Parathyroid adenoma (tissue), 2 donors: ENCODE measurements at regions not wholly inside any gene's neighbourhood (a gene's known extent, or its start where the extent isn't known, plus 50 kb on each side); places are given as distances from the start of the nearest gene placed in this dataset.

Experiments used
- H2AFZ ChIP-seq: fragments of 300-600 bp; sonication (generic); one replicate; pipeline ENCODE4 v1.7.0; 2017; ENCODE audit warnings: antibody characterized with exemption, mild to moderate bottlenecking
- H3K27ac ChIP-seq: fragments of 300-600 bp; sonication (generic); one replicate; pipeline ENCODE4 v1.7.0; 2017
- H3K27me3 ChIP-seq: fragments of 300-600 bp; sonication (generic); one replicate; pipeline ENCODE4 v1.7.0; 2017; ENCODE audit warnings: low read length; ENCODE audit not compliant: control insufficient read depth, insufficient read depth
- H3K36me3 ChIP-seq: fragments of 300-600 bp; sonication (generic); one replicate; pipeline ENCODE4 v1.7.0; 2017; ENCODE audit warnings: low read length; ENCODE audit not compliant: control insufficient read depth, insufficient read depth
- H3K4me1 ChIP-seq: fragments of 300-600 bp; sonication (generic); one replicate; pipeline ENCODE4 v1.7.0; 2017; ENCODE audit warnings: control low read depth
- H3K4me2 ChIP-seq: fragments of 300-600 bp; sonication (generic); one replicate; pipeline ENCODE4 v1.7.0; 2017; ENCODE audit warnings: low read length
- H3K4me3 ChIP-seq: fragments of 300-600 bp; sonication (generic); one replicate; pipeline ENCODE4 v1.7.0; 2017; ENCODE audit warnings: low read depth, low read length
- H3K79me2 ChIP-seq: fragments of 300-600 bp; sonication (generic); one replicate; pipeline ENCODE4 v1.7.0; 2017; ENCODE audit warnings: control low read depth
- H3K9ac ChIP-seq: fragments of 300-600 bp; sonication (generic); one replicate; pipeline ENCODE4 v1.7.0; 2017; ENCODE audit warnings: mild to moderate bottlenecking
- H3K9me3 ChIP-seq: fragments of 300-600 bp; sonication (generic); one replicate; pipeline ENCODE4 v1.7.0; 2017; ENCODE audit warnings: low read length; ENCODE audit not compliant: control insufficient read depth
- TF ChIP-seq, protein P1 (sequence below): fragments of 300-600 bp; sonication (generic); IDR thresholded peaks from one replicate; pipeline ENCODE4 v1.7.0; 2017; ENCODE audit warnings: antibody characterized with exemption, mild to moderate bottlenecking
- donor health status: primary hyperparathyroidism.

DNA sequence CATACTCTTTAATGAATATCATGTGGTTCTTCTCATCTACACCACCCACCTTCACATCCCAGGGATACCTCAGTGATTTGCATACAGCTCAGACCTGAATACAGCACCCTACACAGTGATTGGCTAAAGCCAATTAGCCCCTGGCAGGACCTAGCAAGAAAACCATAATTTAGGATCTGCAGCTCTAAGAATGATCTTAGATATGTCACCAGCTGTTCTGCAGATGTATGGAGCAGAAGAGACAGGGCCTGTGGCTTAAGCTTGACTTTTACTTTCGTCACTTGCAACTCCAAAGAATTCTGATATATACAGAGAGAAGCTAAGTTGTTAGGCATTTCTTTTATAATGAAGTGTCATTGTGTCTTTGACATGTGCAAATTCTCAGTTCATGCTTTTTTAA lies 483.2 kb upstream of the C9orf72 start:
- TF ChIP-seq, protein P1, sequence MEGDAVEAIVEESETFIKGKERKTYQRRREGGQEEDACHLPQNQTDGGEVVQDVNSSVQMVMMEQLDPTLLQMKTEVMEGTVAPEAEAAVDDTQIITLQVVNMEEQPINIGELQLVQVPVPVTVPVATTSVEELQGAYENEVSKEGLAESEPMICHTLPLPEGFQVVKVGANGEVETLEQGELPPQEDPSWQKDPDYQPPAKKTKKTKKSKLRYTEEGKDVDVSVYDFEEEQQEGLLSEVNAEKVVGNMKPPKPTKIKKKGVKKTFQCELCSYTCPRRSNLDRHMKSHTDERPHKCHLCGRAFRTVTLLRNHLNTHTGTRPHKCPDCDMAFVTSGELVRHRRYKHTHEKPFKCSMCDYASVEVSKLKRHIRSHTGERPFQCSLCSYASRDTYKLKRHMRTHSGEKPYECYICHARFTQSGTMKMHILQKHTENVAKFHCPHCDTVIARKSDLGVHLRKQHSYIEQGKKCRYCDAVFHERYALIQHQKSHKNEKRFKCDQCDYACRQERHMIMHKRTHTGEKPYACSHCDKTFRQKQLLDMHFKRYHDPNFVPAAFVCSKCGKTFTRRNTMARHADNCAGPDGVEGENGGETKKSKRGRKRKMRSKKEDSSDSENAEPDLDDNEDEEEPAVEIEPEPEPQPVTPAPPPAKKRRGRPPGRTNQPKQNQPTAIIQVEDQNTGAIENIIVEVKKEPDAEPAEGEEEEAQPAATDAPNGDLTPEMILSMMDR: no peak
- Histone ChIP-seq H3K4me1 (no peaks in the 10 kb centered on the region), H3K36me3 (no peaks in the 10 kb centered on the region), H3K27ac (no peak overlapping the region), H3K4me3 (no peak overlapping the region), H3K79me2 (no peaks in the 10 kb centered on the region), H3K27me3 (no peaks in the 10 kb centered on the region), H3K4me2 (no peak overlapping the region), H3K9ac (no peak overlapping the region), H3K9me3 (no peaks in the 10 kb centered on the region), H2AFZ (no peak overlapping the region)

DNA sequence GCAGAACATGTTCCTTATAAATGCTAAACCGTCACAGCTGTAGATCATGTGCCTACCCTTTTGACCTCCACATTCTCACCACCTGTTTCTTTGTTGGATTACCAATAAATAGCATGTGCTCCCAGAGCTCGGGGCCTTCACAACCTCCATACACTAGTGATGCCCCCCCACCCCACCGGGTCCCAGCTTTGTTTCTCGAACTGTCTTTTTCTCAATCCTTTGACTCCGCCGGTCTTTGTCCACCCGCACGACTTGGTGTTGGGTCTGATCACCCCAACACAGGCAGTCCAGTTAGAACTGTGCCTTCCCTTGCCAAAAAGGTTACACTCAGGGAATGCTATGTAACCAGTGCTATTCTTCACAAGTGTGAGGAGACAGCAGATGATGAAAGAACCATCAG lies 485.9 kb upstream of the C9orf72 start:
- H3K27me3 ChIP-seq: no peaks in the 10 kb centered on the region
- H2AFZ ChIP-seq: no peak overlapping the region
- no peaks in the 10 kb centered on the region for H3K9me3 ChIP-seq
- TF ChIP-seq, protein P1: no peak
- H3K4me2 ChIP-seq: no peak overlapping the region
- no peaks in the 10 kb centered on the region for H3K4me1 ChIP-seq
- H3K9ac ChIP-seq: no peak overlapping the region
- H3K27ac ChIP-seq: no peak overlapping the region
- no peak overlapping the region for H3K4me3 ChIP-seq
- H3K36me3 ChIP-seq: no peaks in the 10 kb centered on the region
- H3K79me2 ChIP-seq: no peaks in the 10 kb centered on the region

DNA sequence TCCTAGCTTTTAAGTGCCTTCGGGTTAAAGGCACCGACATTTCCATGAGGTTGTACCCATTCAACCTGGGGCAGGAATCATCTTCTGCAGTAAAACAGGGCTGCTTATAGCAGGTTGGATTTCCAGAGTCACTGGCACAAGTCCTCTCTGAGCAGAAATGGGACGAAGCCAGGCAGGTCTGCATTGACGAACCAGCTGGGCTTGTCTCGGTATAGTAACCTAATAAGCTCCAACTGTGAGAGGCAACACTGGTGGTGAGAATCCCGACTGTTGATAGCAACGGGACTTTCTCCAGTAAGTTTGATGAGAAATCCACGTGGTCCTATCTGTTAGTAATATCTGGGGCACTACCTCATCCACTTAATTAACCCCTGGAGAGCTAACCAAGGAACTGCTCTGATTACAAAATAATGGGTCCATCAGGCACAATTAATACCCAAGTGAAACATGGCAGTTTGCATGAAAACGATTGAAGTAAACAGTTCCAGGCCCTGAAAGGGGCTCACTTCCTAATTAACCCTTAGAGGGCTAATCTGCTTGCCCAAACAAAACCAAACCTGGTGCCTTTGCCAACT lies 491.0 kb upstream of the C9orf72 start:
- no peak overlapping the region for H3K27ac ChIP-seq
- no peaks in the 10 kb centered on the region for H3K4me1 ChIP-seq
- no peaks in the 10 kb centered on the region for H3K27me3 ChIP-seq
- H3K79me2 ChIP-seq: no peaks in the 10 kb centered on the region
- no peak overlapping the region for H3K4me2 ChIP-seq
- H3K4me3 ChIP-seq: no peak overlapping the region
- H2AFZ ChIP-seq: no peak overlapping the region
- H3K9ac ChIP-seq: no peak overlapping the region
- TF ChIP-seq, protein P1: no peak
- no peaks in the 10 kb centered on the region for H3K9me3 ChIP-seq
- H3K36me3 ChIP-seq: no peaks in the 10 kb centered on the region

GRCh38 chr9:28073270-28073669 lies 500.0 kb upstream of the C9orf72 start:
- Histone ChIP-seq H3K4me3 (no peak overlapping the region), H2AFZ (no peak overlapping the region), H3K4me2 (no peak overlapping the region), H3K79me2 (no peaks in the 10 kb centered on the region), H3K9ac (no peak overlapping the region), H3K27ac (no peak overlapping the region), H3K27me3 (no peaks in the 10 kb centered on the region), H3K36me3 (no peaks in the 10 kb centered on the region), H3K9me3 (no peaks in the 10 kb centered on the region), H3K4me1 (no peaks in the 10 kb centered on the region)
- TF ChIP-seq, protein P1: no peak

- Histone ChIP-seq H3K4me1 (no peaks in the 10 kb centered on the region), H3K4me3 (no peak overlapping the region), H3K4me2 (no peak overlapping the region), H2AFZ (no peak overlapping the region), H3K27me3 (no peaks in the 10 kb centered on the region), H3K9me3 (no peaks in the 10 kb centered on the region), H3K36me3 (no peaks in the 10 kb centered on the region), H3K27ac (no peak overlapping the region), H3K79me2 (no peaks in the 10 kb centered on the region), H3K9ac (no peak overlapping the region)
- TF ChIP-seq, protein P1: no peak
Measured at GRCh38 chr9:28079677-28080076, 506.4 kb upstream of the C9orf72 start.
